ENCODE measurements at regions not wholly inside any gene's neighbourhood (a gene's known extent, or its start where the extent isn't known, plus 50 kb on each side); places are given as distances from the start of the nearest gene placed in this dataset.

- no peaks in the 10 kb centered on the region for H3K9me3 ChIP-seq (ENCODE audit: control insufficient read depth in 1 of 2, low read length in 2 of 2)
- Mint-ChIP-seq H3K27me3 (no peaks in the 10 kb centered on the region), H3K4me1 (peaks cover 0 to 1% (median 0%) of the 10 kb centered on the region in 4 donors), H3K9me3 (peaks cover 0 to 2% (median 0%) of the 10 kb centered on the region in 8 donors), H3K4me3 (no peak overlapping the region), H3K27ac (no peak overlapping the region), H3K36me3 (no peaks in the 10 kb centered on the region)
- no peaks in the 10 kb centered on the region for H3K36me3 ChIP-seq (ENCODE audit: insufficient read depth, low read length)
- ChIA-PET CTCF (ENCODE audit: partially characterized antibody) (no interaction called here), POLR2A (ENCODE audit: partially characterized antibody) (no interaction called here)
- intact Hi-C loops (cut with micrococcal nuclease) = no loop called here
- no peaks in the 10 kb centered on the region for H3K4me1 ChIP-seq (ENCODE audit: insufficient read depth, low read length)
- no peak overlapping the region for H3K4me3 ChIP-seq (ENCODE audit: low read length in 2 of 2)
- no peak for DNase-seq
- H3K27ac ChIP-seq (ENCODE audit: low read depth, low read length) = no peak overlapping the region
- H3K27me3 ChIP-seq (ENCODE audit: insufficient read depth, low read length) = no peaks in the 10 kb centered on the region
These were observed 190.7 kb downstream of the FAM170A start for GRCh38 chr5:119820016-119820415.

DNA sequence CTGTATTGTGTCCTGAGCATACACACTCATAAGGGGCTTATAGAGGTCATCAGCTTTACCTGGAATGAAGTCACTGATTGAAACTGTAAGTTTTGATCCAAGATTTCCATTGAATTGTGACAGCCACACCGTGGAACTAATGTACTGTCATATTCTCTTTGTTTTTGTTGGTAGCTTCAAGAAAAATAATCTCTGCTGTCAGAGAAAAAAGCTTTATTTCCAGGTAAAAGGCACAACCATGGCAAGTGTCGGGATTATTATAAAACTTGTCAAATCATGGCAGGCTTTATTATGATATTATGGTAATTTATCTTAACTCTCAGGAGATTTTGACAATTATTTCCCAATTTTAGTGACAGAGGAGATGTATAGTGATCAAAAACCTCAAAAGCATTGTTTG is 191.2 kb downstream of the FAM170A start:
- Mint-ChIP-seq H3K9me3 (peaks cover 0 to 2% (median 0%) of the 10 kb centered on the region in 8 donors), H3K36me3 (no peaks in the 10 kb centered on the region), H3K27ac (no peak overlapping the region), H3K4me1 (peaks cover 0 to 1% (median 0%) of the 10 kb centered on the region in 4 donors), H3K4me3 (no peak overlapping the region), H3K27me3 (no peaks in the 10 kb centered on the region)
- Histone ChIP-seq H3K9me3 (ENCODE audit: control insufficient read depth in 1 of 2, low read length in 2 of 2) (no peaks in the 10 kb centered on the region), H3K36me3 (ENCODE audit: insufficient read depth, low read length) (no peaks in the 10 kb centered on the region), H3K27ac (ENCODE audit: low read depth, low read length) (no peak overlapping the region), H3K4me3 (ENCODE audit: low read length in 2 of 2) (no peak overlapping the region), H3K27me3 (ENCODE audit: insufficient read depth, low read length) (no peaks in the 10 kb centered on the region), H3K4me1 (ENCODE audit: insufficient read depth, low read length) (no peaks in the 10 kb centered on the region)
- intact Hi-C loops (cut with micrococcal nuclease) = no loop called here
- ChIA-PET POLR2A (ENCODE audit: partially characterized antibody) (no interaction called here), CTCF (ENCODE audit: partially characterized antibody) (no interaction called here)
- DNase-seq = no peak

GRCh38 chr5:119828541-119828940 is 199.2 kb downstream of the FAM170A start:
- ChIA-PET CTCF (ENCODE audit: partially characterized antibody) (no interaction called here), POLR2A (ENCODE audit: partially characterized antibody) (no interaction called here)
- H3K9me3 ChIP-seq (ENCODE audit: control insufficient read depth in 1 of 2, low read length in 2 of 2) = no peaks in the 10 kb centered on the region
- H3K9me3 Mint-ChIP-seq = peaks cover 0 to 4% (median 0%) of the 10 kb centered on the region in 8 donors
- intact Hi-C loops (cut with micrococcal nuclease) = no loop called here
- DNase-seq = no peak
- H3K27ac Mint-ChIP-seq = no peak overlapping the region
- no peak overlapping the region for H3K4me3 Mint-ChIP-seq
- H3K4me1 ChIP-seq (ENCODE audit: insufficient read depth, low read length) = no peaks in the 10 kb centered on the region
- H3K36me3 Mint-ChIP-seq = no peaks in the 10 kb centered on the region
- H3K4me3 ChIP-seq (ENCODE audit: low read length in 2 of 2) = no peak overlapping the region
- H3K4me1 Mint-ChIP-seq = no peaks in the 10 kb centered on the region
- no peaks in the 10 kb centered on the region for H3K36me3 ChIP-seq (ENCODE audit: insufficient read depth, low read length)
- H3K27me3 ChIP-seq (ENCODE audit: insufficient read depth, low read length) = no peaks in the 10 kb centered on the region
- H3K27ac ChIP-seq (ENCODE audit: low read depth, low read length) = no peak overlapping the region
- no peaks in the 10 kb centered on the region for H3K27me3 Mint-ChIP-seq

GRCh38 chr5:119829341-119829740 is 200.0 kb downstream of the FAM170A start:
- Mint-ChIP-seq H3K4me1 (no peaks in the 10 kb centered on the region), H3K4me3 (no peak overlapping the region), H3K27ac (no peak overlapping the region), H3K36me3 (no peaks in the 10 kb centered on the region), H3K9me3 (peaks cover 0 to 4% (median 0%) of the 10 kb centered on the region in 8 donors), H3K27me3 (no peaks in the 10 kb centered on the region)
- no peaks in the 10 kb centered on the region for H3K36me3 ChIP-seq (ENCODE audit: insufficient read depth, low read length)
- ChIA-PET CTCF (ENCODE audit: partially characterized antibody) (no interaction called here), POLR2A (ENCODE audit: partially characterized antibody) (no interaction called here)
- no peaks in the 10 kb centered on the region for H3K4me1 ChIP-seq (ENCODE audit: insufficient read depth, low read length)
- no peak overlapping the region for H3K4me3 ChIP-seq (ENCODE audit: low read length in 2 of 2)
- H3K27me3 ChIP-seq (ENCODE audit: insufficient read depth, low read length) = no peaks in the 10 kb centered on the region
- no peaks in the 10 kb centered on the region for H3K9me3 ChIP-seq (ENCODE audit: control insufficient read depth in 1 of 2, low read length in 2 of 2)
- DNase-seq = no peak
- intact Hi-C loops (cut with micrococcal nuclease) = no loop called here
- H3K27ac ChIP-seq (ENCODE audit: low read depth, low read length) = no peak overlapping the region

DNA sequence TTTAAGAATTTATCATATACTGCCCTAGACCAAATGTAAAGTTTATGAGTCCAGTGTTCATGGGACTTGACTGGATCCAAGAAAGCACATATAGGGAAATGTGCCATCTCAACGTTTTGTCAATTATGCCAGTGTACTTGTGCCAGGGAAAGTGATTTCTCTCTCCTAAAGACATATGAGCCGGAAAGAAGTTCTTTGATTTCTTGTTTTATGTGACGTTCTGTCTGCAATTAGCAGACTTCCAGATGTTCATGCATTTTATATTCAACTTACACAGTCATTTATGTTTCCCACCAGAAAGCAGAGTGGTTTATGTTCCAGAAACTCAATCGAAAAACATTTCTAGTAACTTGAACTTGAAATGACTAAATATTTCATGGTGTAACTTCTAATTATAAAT is 203.8 kb downstream of the FAM170A start:
- POLR2A ChIA-PET (ENCODE audit: partially characterized antibody) = no interaction called here
- no peaks in the 10 kb centered on the region for H3K27me3 Mint-ChIP-seq
- H3K4me1 ChIP-seq (ENCODE audit: insufficient read depth, low read length) = no peaks in the 10 kb centered on the region
- H3K27me3 ChIP-seq (ENCODE audit: insufficient read depth, low read length) = no peaks in the 10 kb centered on the region
- no peaks in the 10 kb centered on the region for H3K9me3 ChIP-seq (ENCODE audit: control insufficient read depth in 1 of 2, low read length in 2 of 2)
- CTCF ChIA-PET (ENCODE audit: partially characterized antibody) = no interaction called here
- peaks cover 0 to 7% (median 2%) of the 10 kb centered on the region in 8 donors for H3K9me3 Mint-ChIP-seq
- no peaks in the 10 kb centered on the region for H3K36me3 ChIP-seq (ENCODE audit: insufficient read depth, low read length)
- H3K27ac Mint-ChIP-seq = no peak overlapping the region
- no peak overlapping the region for H3K4me3 Mint-ChIP-seq
- intact Hi-C loops (cut with micrococcal nuclease) = no loop called here
- DNase-seq = no peak
- H3K4me3 ChIP-seq (ENCODE audit: low read length in 2 of 2) = no peak overlapping the region
- H3K27ac ChIP-seq (ENCODE audit: low read depth, low read length) = no peak overlapping the region
- H3K36me3 Mint-ChIP-seq = no peaks in the 10 kb centered on the region
- no peaks in the 10 kb centered on the region for H3K4me1 Mint-ChIP-seq

- intact Hi-C loops (cut with micrococcal nuclease) = no loop called here
- no peaks in the 10 kb centered on the region for H3K4me1 ChIP-seq (ENCODE audit: insufficient read depth, low read length)
- peaks cover 0 to 19% (median 3%) of the 10 kb centered on the region in 8 donors for H3K9me3 Mint-ChIP-seq
- H3K36me3 ChIP-seq (ENCODE audit: insufficient read depth, low read length) = no peaks in the 10 kb centered on the region
- CTCF ChIA-PET (ENCODE audit: partially characterized antibody) = no interaction called here
- H3K27ac Mint-ChIP-seq = no peak overlapping the region
- POLR2A ChIA-PET (ENCODE audit: partially characterized antibody) = no interaction called here
- no peaks in the 10 kb centered on the region for H3K36me3 Mint-ChIP-seq
- H3K27me3 ChIP-seq (ENCODE audit: insufficient read depth, low read length) = no peaks in the 10 kb centered on the region
- H3K4me3 Mint-ChIP-seq = no peak overlapping the region
- no peak for DNase-seq
- H3K27me3 Mint-ChIP-seq = peaks cover 0 to 4% of the 10 kb centered on the region in 2 donors
- no peaks in the 10 kb centered on the region for H3K4me1 Mint-ChIP-seq
- no peaks in the 10 kb centered on the region for H3K9me3 ChIP-seq (ENCODE audit: control insufficient read depth in 1 of 2, low read length in 2 of 2)
- no peak overlapping the region for H3K4me3 ChIP-seq (ENCODE audit: low read length in 2 of 2)
- no peak overlapping the region for H3K27ac ChIP-seq (ENCODE audit: low read depth, low read length)
These were observed 210.8 kb downstream of the FAM170A start for GRCh38 chr5:119840175-119840574.

DNA sequence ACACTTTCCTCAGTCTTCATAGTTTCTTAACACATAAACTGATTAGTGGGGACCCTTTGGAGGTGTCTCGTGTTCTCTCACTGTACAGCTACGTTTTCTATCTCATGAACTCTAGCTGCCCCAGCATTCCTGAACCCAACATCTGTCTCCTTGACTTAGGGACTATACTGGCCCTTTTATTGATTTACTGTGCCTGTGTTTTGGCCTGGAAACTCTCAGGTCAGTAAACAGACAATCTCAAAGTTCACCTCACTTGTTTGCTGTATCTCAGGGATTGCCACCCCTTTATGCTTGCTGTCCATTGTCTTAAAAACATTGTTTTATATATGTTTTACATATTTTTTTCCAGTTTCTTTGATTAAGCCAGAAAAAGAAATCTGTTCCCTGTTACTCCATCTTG is 222.8 kb downstream of the FAM170A start:
- POLR2A ChIA-PET (ENCODE audit: partially characterized antibody) = no interaction called here
- intact Hi-C loops (cut with micrococcal nuclease) = no loop called here

DNA sequence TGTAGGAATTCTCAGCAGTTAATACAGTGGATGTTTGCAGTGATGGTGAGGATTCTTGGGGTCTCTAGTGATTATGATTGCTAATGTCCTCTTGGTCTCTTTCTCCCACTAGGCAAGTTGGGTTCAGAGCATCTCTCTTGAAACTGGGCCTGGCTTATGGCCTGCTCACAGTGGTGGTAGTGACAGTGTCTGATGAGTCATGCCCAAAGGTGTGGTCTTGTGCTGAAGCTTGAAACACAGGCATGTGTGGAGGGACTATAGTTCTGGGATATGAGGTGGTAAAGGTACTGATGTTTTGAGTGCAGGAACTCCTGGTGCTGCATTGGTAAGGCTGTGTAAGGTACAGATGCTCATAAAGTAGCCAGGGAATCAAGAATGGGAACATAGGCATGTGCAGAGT is 231.1 kb downstream of the FAM170A start:
- ChIA-PET POLR2A (ENCODE audit: partially characterized antibody) (no interaction called here), CTCF (ENCODE audit: partially characterized antibody) (no interaction called here)
- Mint-ChIP-seq H3K36me3 (no peaks in the 10 kb centered on the region), H3K4me3 (no peak overlapping the region), H3K9me3 (peaks cover 0 to 7% (median 3%) of the 10 kb centered on the region in 8 donors), H3K4me1 (no peaks in the 10 kb centered on the region), H3K27me3 (no peaks in the 10 kb centered on the region), H3K27ac (no peak overlapping the region)
- no peak for DNase-seq
- no peak overlapping the region for H3K4me3 ChIP-seq (ENCODE audit: low read length in 2 of 2)
- H3K36me3 ChIP-seq (ENCODE audit: insufficient read depth, low read length) = no peaks in the 10 kb centered on the region
- no peaks in the 10 kb centered on the region for H3K9me3 ChIP-seq (ENCODE audit: control insufficient read depth in 1 of 2, low read length in 2 of 2)
- intact Hi-C loops (cut with micrococcal nuclease) = no loop called here
- H3K27me3 ChIP-seq (ENCODE audit: insufficient read depth, low read length) = no peaks in the 10 kb centered on the region
- H3K4me1 ChIP-seq (ENCODE audit: insufficient read depth, low read length) = no peaks in the 10 kb centered on the region
- no peak overlapping the region for H3K27ac ChIP-seq (ENCODE audit: low read depth, low read length)

More for the DNA sequence above, 222.8 kb downstream of the FAM170A start:
- H3K27me3 ChIP-seq (ENCODE audit: insufficient read depth, low read length) = no peaks in the 10 kb centered on the region
- no peaks in the 10 kb centered on the region for H3K36me3 ChIP-seq (ENCODE audit: insufficient read depth, low read length)
- H3K4me1 Mint-ChIP-seq = no peaks in the 10 kb centered on the region
- H3K27ac Mint-ChIP-seq = no peak overlapping the region
- H3K9me3 ChIP-seq (ENCODE audit: control insufficient read depth in 1 of 2, low read length in 2 of 2) = no peaks in the 10 kb centered on the region
- H3K9me3 Mint-ChIP-seq = peaks cover 0 to 5% (median under 1%) of the 10 kb centered on the region in 8 donors
- no peak overlapping the region for H3K27ac ChIP-seq (ENCODE audit: low read depth, low read length)
- H3K36me3 Mint-ChIP-seq = no peaks in the 10 kb centered on the region
- no peaks in the 10 kb centered on the region for H3K4me1 ChIP-seq (ENCODE audit: insufficient read depth, low read length)
- no peak for DNase-seq
- no peak overlapping the region for H3K4me3 ChIP-seq (ENCODE audit: low read length in 2 of 2)
- H3K4me3 Mint-ChIP-seq = no peak overlapping the region
- CTCF ChIA-PET (ENCODE audit: partially characterized antibody) = no interaction called here
- no peaks in the 10 kb centered on the region for H3K27me3 Mint-ChIP-seq
